DMS153 (cell line): ENCODE measurements at regions not wholly inside any gene's neighbourhood (a gene's known extent, or its start where the extent isn't known, plus 50 kb on each side); places are given as distances from the start of the nearest gene placed in this dataset.
A peak's percentile ranks its signal among the peaks of the same experiment; 100 is the strongest.

Experiments
- DNase-seq: peaks from one replicate; lab custom pipeline; 2025; lab: John Stamatoyannopoulos, UW

DNA sequence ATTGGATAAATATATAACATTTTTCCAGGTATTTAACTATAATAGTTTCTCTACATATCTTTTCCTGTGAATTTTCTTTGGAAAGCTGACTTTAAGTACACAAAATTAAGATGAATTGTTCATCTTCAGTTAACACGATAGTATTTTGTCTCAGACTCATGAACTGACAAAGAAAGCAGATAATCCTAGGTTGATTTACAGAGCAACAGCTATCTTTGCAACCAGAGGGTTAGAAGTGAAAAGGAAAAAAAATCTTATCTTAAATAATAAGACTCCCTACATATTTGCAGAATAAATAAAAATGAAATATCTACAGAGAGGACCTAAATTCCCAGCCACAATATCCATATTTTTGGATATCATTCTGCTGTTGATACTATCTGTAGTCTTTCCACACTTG is 350.2 kb upstream of the GRM7 start:
- DNase-seq: no peak

DNA sequence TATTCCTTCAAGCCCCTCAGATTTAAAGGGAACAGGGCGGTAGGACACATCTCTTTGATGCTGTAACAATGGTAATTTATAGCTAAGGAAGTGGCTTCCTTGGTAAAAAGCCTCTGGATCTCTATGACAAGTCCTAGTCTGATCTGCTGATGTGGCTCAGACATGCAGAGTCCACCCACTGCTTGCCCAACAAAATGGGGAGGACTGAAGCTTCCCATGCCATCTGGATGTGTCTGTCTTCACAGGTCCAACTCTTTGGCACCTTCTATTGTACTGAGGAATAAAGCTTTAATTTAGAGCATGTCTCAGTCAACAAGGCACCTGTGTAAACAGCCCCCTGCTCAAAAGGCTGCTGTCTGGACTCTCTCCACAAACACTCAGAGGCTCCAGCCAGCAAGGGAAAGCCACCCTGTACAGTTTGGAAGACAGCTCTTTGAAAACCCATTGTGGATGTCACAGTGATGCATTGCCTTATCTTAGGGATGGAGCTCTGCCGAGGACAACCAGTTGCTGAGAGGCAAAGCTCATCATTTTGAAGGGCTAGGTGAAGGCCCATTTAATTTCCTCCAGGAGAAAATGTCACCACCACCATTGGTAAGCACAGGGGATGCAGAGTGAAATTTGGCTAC is 348.6 kb upstream of the GRM7 start:
- DNase-seq: peak; percentile 59

DNA sequence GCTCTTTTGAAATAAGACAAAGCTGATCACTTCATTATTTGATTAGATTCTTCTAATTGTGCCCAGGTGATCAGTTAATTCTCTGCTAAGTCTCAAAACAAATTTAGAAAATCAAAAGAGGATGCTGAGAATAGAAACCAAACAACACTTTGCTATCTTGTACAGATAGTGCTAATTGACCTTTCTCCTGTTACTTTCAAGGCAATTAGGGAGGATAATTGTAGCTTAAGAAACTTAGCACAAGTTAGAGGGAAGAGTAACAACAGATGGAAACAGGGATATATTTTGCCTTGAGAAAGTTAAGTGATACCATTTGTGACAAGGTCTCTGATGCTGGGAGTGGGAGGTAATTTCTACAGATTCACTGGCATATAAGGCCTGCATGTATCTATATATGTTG is 344.8 kb upstream of the GRM7 start:
- DNase-seq: no peak

DNA sequence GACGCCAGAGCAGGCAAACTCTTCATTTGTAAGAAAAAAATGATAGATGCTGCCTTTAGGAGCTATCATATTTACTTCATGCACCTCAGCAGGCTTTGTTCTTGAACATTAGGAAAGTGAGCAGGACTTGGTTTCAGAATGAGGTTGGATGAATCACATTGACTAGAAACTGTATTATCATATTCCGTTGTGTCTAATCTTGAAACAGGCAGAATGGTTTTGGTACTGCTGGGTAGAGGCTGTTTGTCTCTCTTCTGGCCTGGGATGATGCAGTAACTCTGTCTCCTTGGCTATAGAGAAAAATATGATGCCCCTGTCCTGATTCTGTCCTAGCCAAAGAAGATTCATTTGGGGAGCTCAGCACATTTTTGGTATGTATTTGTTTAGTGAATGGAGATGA is 344.2 kb upstream of the GRM7 start:
- no peak for DNase-seq

DNA sequence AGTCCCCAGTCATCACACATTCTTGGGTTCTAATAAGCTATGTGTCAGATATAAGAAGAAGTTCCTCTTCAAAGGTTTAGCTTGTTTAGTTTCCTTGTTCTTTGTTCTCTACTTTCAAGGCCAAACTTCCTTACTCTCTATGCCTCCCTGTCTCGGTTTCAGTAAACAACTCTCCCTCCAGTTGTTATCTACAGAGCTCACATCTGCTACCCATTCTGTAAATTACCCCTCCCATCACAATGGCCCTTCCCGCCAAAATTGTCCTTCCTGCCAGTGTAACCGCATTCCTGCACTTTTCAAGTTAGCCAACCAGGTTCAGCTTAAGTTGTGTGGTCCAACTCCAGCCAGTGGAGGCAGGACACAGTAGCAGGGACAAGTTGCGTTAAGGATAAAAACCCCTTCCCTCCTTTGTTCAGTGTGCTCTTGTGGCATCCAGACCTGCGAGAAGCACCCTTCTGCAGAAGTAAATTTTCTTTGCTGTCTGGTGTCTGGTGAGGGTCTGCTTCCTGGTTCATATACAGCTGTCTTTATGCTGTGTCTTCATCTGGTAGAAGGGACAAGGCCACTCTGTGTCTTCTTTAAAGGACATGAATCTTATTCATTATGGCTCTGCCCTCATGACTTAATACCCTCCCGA is 342.1 kb upstream of the GRM7 start:
- DNase-seq: no peak

DNA sequence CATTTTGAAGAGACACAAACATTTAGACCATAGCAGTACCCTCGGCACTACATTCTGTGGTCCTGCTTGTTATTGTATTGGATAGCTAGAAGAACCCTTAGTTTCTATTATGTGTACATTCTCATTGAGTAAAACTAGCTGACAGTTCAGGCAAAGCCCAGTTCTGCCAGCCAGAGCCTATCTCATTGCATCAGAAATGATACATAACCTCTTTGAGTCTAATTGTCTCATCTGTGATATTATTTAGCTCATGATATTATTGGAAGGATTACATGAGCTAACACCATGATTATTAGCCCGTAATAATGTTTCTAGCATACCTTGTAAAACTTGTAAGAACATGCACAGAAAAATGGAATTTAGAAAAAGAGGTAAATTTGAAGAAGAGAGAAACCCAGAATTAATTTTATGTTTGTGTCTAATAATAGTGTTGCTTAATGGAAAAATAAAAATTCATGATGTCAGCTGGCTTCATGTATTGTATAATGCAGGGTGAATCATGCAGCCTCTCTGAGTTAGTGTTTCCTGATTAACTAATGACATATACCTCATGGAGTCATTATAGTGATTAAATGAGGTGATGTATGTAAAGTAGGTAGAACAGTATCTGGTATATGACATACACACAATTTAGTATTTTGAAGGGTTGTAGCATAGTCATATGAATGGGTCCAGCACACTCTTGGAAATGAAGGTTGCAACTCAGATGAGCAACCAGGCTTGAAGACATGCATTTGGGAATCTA is 339.4 kb upstream of the GRM7 start:
- DNase-seq: no peak

DNA sequence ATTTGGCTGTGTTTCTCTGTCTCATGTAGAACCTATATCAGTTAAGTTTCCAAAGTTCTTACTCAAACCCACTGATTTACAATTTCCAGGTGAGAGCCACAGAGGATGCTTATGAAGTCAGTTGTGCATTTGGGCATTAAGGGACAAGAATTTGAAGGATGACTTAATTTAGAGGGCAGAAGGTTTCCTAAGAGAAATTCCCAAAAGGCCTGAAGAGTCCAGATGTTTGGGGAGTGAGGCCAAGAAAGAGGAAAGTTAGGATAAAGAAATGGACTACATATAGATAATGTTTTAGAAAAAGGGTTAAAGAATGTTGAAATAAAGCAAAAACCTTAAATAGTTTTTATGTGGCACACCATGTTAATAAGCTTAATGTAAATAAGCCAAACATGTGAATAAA is 338.7 kb upstream of the GRM7 start:
- no peak for DNase-seq

DNA sequence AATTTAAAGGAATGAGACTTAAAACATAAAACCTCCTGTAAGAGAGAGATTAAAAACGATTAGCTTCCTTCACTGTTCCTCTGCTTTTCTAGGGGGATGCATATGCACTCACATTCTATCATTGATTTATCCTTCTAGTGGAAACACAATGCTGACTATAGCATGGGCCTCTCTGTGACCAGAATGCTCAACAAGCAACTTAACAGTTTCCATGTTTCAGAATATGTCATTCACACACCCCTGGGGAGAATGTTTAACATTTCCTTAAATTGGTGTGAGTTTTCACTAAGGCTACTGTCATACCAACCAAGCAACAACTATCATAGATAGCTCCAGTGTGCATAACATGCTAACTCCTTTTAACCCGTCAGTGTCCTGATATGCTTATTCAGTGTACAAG is 337.9 kb upstream of the GRM7 start:
- DNase-seq: no peak

DNA sequence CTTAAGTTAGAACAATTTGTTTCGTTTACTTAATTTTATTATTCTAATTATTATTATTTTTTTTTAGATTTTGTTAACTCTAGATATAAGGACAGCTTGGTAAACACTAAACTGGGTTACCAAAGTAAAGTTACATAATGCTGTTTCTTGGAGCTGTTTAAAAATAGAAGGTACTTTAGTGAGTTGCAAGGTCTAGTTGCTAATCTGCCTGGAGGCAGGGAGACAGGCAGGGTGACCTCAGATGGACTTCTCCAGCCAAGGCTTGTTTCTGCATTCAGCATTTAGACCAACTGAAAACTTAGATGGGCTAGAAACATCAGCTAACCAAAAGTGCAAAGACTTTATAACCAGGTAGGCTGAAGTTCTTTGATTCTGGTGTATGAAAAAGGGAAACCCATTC is 336.4 kb upstream of the GRM7 start:
- no peak for DNase-seq

DNA sequence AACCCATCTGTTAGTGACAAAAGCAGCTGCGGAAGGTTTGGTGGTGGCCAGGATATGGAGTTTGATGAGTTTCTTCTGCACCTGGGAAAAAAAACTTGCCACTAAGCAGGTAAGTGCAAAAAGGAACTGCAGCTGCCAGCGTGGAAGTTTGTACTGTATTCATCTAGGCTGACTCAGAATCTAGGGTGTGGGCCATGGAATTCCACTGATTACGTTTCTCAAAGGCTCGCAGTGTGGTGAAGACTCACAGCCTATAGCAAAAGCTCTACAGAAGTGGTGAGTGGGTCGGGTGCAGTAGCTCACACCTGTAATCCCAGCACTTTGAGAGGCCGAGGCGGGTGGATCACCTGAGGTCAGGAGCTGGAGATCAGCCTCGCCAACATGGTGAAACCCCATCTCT is 334.6 kb upstream of the GRM7 start:
- DNase-seq: no peak

DNA sequence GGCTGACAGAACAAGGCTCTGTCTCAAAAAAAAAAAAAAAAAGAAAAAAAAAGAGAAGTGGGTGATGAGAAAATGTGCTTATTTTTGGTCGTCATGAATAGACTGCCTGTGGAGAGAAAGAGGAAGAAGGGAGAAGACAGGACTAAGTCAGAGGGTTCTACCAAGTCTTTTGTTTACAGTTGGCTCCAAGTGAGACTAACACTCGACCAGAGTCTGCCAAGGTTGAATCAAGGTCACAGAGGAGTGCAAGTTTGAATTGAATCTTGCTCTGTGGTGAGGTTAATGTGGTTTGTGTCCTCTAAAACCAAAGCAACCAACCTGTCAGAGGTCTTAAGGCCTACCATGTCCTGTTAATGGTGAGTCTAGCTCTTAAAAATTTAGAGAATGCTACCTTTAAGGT is 334.1 kb upstream of the GRM7 start:
- DNase-seq: no peak

DNA sequence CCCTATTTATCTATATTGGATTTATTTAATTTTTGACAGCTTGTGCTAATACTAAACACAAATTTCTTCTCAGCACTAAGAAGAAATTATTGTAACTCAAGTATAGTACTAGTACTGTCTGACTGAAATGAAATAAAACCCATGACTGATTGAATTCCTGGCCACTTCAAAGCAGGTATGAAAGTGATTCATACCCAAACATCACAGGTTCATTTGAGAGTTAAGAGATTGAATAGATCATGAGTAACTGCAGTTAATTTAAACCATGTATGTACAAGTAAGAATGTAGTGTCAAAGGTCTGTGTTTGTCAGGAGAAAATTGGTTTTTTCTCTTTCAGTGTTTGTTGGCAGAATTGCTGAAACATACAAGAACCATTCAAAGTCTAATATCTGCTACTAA is 332.0 kb upstream of the GRM7 start:
- no peak for DNase-seq

DNA sequence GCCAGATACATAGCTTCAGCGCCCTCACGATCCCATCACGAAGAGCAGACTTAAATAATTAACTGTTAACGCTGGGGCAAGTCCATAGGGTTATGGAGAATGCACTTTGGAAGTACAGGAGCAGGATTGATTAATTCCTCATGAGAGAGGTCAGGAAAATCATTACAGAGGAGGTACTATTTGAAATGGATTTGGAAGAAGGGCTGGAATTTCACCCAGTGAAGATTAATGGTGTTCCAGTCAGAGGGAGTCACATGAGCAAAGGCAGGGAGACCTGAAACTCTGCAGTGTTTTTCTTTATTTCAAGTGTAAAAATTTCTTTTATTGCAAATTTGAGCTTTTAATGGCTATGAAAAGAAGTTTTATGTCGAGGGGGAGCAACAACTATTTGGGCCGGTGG is 329.8 kb upstream of the GRM7 start:
- DNase-seq: no peak

DNA sequence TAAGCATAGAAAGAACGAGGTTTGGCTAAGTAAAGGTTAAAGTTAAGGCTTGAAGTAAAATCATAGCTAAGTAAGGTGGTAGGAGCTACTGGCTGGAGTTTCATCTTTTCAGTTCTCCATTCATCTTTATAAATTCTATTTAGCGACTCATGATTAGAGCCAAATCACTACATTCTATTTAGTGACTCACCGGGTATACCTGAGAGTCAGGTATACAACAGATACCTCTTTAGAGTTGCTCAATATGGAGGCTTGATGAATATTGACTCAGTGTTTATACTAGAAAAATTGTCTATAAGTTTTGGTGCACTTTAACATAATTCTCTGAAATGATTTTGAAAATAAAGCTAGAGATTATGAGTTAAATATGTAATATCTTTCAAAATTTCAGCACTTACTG is 328.8 kb upstream of the GRM7 start:
- DNase-seq: no peak

DNA sequence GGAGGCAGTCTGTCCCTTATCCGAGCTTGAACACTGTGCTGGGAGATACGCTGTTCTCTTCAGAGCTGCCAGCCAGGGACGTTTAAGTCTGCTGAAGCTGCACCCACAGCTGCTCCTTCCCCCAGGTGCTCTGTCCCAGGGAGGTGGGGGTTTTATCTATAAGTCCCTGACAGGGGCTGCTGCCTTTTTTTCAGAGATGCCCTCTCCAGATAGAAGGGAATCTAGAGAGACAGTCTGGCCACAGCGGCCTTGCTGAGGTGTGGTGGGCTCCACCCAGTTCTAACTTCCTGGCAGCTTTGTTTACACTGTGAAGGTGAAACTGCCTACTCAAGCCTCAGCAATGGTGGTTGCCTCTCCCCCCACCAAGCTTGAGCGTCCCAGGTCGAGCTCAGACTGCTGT is 319.9 kb upstream of the GRM7 start:
- no peak for DNase-seq

DNA sequence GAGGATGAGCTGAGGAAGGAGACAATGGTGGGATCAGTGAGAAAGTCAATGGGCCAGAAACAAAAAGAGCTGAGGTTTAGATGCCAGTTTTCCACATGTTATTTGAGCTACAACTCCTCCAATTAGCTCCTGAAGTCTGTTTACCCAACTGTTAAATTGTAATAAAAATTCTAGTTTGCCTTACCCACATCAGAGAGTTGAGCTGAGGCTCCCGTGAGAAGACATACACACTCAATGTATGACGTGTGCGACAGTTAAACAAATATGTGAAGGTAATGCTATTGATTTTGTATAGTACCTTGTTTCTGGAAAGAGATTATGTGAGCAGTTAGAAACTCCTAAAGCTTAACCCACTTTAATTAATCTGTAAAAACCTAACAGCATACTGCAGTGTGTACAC is 318.1 kb upstream of the GRM7 start:
- peak; percentile 82 for DNase-seq

DNA sequence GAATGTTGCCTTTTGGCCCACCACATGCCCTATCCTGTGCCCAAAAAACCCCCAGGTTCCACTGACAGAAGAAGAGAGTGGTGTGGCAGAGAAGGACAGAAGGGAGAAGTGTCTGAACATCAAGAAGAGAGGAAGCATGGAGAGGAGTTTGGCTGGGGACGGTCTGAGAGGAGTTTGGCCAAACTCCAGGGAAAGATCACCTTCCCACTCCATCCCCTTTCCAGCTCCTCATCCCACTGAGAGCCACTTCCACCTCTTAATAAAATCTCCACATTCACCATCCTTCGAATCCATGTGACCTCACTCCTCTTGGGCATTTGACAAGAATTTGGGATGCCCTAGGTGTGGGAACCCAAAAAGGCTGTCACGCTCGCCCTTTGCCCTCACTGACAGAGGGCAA is 311.6 kb upstream of the GRM7 start:
- no peak for DNase-seq

DNA sequence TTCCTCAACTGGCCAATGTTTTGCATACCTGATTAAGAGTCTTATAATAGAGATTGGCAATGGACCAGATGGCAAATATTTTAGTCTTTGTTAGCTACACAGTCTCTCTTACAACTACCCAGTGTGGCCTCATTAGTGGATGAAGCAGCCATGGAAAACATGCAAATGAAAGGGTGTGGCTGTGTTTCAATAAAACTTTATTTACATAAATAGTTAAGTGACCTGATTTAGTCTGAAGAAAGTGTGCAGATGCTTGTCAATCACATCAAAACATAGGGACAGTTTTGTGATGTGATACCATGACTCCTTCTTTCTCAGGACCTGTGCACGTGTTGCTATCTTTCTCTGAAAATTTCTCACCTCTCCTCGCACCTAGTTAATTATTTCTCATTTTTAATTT is 309.8 kb upstream of the GRM7 start:
- DNase-seq: peak; percentile 1

DNA sequence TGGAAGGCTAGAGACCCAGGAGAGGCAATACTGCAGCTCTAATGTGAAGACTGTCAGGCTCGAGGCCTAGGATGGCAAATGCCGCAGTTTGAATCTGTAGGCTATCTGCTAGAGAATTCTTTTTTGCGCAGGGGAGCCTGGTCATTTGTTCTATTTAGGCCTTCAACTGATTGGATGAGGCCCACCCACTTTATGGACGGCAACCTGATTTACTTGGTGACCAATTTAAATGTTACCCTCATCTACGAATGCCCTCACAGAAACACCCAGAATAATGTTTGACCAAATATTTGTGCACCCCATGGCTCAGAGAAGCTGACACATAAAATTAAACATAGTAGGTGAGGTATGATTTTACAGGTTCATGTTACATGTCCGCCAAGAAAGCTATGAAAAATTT is 300.7 kb upstream of the GRM7 start:
- DNase-seq: no peak

DNA sequence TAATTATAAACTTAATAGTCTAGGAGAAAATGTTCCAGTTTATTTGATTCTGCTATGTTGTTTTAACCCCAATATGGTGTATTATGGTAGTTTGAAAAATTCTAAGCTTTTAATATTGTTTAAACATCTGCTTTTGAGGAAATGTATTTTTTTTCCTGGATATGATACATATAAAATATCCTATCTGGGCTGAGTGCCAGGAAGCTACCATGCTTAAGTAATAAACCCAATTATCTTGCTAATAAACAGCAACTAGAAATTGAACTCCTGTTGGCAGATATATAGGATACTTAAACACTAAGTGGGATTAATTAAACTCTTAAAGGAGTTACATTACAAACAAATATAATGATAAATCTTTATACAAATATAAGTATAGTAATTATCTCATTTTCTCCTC is 293.7 kb upstream of the GRM7 start:
- DNase-seq: no peak

DNA sequence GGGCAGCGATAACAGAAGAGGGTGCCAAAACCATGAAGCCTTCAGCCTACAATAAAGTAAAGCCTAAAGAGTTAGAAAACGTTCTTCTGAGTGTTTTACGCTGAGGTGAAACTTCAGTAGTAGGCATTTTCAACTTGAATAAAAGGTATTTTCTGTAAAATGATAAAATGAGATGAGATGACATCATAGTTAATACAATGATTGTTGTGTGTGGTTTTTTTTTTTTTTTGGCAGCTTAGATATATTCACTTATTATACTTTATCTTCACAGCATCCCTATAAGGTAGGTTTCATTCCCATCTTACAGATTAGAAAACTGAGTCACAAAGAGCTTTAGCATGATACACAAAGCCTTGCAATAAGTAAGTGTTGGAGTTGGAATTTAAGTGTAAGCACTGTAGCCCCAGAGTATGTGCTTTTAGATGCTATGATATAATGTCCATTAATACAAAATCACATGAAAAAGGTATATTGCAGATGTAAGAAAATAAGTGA is 291.9 kb upstream of the GRM7 start:
- no peak for DNase-seq

DNA sequence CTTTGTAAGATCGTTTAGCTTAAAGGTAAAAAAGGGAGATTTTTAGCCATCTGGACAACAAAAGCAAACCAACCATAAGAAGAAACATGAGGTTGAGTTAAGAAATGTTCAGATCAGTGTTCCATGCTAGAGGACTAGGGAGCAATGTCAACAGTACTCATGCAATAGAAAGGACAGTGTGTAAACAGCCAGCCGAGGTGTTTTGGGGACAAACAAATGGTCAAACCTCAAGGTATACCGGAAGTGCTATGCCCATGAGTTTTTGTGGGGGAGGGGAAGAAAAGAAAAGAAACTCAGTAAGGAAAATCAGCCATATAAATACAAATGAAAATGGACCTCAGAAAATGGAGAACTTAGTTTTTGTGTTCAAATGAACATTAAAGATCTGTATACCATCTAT is 289.5 kb upstream of the GRM7 start:
- no peak for DNase-seq

DNA sequence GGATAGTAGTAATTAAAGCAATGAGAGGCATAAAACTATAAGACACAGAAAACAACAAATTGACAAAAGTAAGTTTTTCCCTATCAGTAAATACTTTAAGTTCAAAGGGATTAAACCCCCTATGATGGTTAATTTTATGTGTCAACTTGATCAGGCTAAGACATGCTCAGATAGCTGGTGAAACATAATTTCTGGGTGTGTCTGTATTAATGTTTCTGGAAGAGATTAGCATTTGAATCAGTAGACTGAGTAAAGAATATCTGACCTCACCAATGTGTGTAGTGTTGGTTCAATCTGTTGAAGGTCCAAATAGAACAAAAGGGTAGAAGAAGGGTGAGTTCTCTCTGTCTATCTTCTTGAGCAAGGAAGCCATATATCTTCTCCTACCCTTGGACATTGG is 283.3 kb upstream of the GRM7 start:
- no peak for DNase-seq

DNA sequence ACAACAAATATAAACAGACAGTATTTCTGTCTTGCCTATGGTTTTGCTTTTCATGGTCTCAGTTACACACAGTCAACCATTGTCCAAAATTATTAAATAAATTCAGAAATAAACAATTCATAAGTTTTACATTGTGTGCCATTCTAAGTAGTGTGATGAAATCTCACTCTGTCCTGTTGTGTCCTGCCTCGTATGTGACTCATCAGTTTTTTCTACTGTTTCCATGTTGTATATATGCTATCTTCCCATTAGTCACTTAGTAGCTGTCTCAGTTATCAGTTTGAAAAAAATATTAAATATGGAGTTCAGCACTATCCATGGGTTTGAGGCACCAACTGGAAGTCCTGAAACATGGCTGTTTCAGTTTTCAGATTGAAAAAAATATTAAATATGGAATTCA is 282.4 kb upstream of the GRM7 start:
- no peak for DNase-seq
